H1 (cell line): ENCODE measurements at regions not wholly inside any gene's neighbourhood (a gene's known extent, or its start where the extent isn't known, plus 50 kb on each side); places are given as distances from the start of the nearest gene placed in this dataset.

Source experiments
- ASH2L ChIP-seq: fragments of 200-600, 300-600 bp; sonication (generic); IDR thresholded peaks from one replicate; pipeline ENCODE4 v1.7.1; 2017; ENCODE audit warnings: low read length
- BACH1 ChIP-seq: IDR thresholded peaks from 2 replicates; pipeline ENCODE4 v1.6.1; 2012; ENCODE audit warnings: low read length, improper control_type of control experiment
- CBX8 ChIP-seq: fragments of 300-800, 300-1000 bp; sonication (generic); IDR thresholded peaks from 2 replicates; pipeline ENCODE4 v1.7.1; 2016; ENCODE audit warnings: low read depth, low read length, borderline replicate concordance
- CHD7 ChIP-seq: fragments of 300-600 bp; sonication (generic); IDR thresholded peaks from 2 replicates; pipeline ENCODE4 v1.7.1; 2012; ENCODE audit warnings: low read length, moderate library complexity, mild to moderate bottlenecking, inconsistent platforms; ENCODE audit not compliant: insufficient replicate concordance

DNA sequence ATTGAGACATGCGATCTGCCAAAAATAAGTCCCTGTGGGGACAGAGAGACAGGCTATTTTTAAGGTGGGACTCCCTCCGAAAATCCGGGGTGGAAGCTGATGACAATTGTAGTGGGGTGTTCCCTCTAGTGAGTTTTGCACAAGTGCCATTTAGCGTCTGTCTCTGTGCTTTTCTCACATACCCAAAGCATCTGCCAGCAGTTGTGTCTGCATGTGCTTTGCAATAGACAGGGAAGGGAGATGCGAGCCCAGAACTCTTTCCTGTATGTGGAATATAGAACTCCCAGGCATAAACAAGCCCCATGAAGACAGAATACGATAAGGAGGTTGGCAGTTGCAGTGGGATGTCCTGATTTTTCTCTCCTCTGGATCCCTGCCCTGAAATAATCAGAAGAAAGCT is 282.7 kb upstream of the XYLT1 start (continued):
- no peak for TF ChIP-seq CHD7
- TF ChIP-seq ASH2L = no peak
- no peak for TF ChIP-seq CBX8
- TF ChIP-seq BACH1 = no peak
- TF ChIP-seq, all 59 proteins: peak for 0
